ENCODE measurements at regions not wholly inside any gene's neighbourhood (a gene's known extent, or its start where the extent isn't known, plus 50 kb on each side); places are given as distances from the start of the nearest gene placed in this dataset.

- TF ChIP-seq GATA3 (IDR thresholded peaks at IDR 0.05; ENCODE audit: low read depth, low read length) (no peak), GATA2 (IDR thresholded peaks at IDR 0.05; ENCODE audit: low read depth, low read length) (no peak)
Measured at GRCh38 chr5:98321361-98321760, 452.1 kb upstream of the RGMB start.

Measured in SH-SY5Y (cell line).